ENCODE measurements at regions not wholly inside any gene's neighbourhood (a gene's known extent, or its start where the extent isn't known, plus 50 kb on each side); places are given as distances from the start of the nearest gene placed in this dataset.

DNA sequence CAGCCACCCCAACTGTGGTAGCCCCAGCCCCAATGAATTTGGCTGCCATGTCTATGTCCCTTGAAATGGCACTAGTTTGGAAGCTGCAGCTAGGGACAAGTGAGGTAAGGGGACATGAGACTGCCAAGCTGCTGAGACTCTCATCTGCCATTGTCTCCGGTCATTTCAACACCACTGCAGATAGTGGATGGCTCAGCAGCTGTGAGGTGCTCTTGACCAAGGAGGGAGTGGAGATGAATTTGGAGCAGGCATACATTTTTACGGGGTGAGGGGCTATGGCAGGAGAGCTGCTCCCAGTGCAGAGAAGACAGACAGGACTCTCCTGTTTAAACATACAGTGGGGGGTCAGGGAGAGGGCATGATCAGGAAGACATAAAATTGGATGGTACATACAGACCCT, 315.5 kb upstream of the CAMK1G start:
- no peak for DNase-seq (ENCODE audit: low read depth)

DNA sequence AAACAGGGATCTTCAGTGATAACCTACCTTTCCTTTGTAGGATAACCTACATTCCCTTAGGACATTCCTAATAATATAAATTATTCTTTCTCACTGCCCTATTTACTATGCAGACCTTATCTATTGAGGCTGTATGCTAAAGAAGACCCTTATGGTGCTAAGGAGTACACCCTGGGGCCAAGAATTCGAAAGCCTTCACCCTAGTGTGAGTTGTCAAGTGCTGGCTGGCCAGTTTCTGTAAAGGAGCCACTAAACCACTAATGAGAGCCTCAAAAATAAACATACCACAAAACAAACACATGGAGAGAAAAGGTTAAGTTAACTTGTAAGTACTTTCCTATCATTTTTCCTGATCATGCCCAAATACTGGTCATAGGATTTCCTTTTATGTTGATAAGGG, 315.0 kb upstream of the CAMK1G start:
- no peak for DNase-seq (ENCODE audit: low read depth)

DNA sequence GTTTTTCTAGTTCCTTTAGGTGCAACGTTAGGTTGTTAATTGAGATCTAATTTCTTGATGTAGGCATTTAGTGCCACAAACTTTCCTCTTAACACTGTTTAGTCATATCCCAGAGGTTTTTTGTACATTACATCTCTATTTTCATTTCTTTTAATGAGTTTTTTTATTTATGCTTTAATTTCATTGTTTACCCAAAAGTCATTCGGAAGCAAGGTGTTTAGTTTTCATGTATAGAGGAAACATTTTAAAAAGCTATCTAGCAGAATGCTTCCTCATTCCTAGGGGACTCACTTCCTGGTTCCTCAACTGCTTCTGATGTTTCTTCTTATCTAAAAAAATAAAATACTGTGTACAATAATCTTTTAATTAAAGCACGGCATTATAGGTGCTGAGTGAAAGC, 307.2 kb upstream of the CAMK1G start:
- no peak for DNase-seq (ENCODE audit: low read depth)

DNA sequence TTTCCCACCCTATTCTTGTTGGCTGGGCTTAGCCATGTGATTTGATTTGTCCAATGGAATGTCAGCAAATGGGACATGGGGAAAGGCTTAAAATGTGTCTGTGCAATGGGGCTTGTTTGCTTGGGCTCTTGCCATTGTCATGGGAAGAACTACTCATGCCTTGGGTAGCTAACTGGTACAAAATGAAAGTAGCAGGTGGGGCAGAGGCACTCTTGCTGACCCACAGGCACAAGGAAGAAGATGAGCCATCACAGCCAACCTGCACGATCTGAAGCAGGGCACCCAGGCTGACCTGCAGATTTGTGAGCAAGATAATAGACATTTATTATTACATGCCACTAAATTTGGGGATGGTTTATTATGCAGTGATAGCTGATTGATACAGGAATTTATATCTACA, 305.9 kb upstream of the CAMK1G start:
- no peak for DNase-seq (ENCODE audit: low read depth)

DNA sequence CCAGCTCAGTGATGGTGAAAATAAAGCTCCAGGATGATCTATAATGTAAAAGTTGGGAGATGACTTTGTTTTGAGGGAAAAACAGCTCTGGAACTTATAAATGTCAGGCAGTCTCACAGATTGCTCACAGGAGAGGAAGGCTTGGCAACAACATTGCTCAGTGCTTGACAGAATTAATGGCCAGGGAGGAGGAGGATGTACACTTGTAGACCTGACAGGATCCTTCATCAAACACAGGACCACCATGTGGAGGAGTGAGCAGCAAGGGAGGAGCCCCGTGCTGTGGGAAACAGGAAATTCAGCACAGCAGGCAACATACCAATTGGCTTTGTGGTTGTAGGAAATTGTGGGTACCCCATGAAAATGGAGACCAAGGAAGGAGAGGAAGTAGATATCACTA, 291.8 kb upstream of the CAMK1G start:
- DNase-seq (ENCODE audit: low read depth) = no peak

DNA sequence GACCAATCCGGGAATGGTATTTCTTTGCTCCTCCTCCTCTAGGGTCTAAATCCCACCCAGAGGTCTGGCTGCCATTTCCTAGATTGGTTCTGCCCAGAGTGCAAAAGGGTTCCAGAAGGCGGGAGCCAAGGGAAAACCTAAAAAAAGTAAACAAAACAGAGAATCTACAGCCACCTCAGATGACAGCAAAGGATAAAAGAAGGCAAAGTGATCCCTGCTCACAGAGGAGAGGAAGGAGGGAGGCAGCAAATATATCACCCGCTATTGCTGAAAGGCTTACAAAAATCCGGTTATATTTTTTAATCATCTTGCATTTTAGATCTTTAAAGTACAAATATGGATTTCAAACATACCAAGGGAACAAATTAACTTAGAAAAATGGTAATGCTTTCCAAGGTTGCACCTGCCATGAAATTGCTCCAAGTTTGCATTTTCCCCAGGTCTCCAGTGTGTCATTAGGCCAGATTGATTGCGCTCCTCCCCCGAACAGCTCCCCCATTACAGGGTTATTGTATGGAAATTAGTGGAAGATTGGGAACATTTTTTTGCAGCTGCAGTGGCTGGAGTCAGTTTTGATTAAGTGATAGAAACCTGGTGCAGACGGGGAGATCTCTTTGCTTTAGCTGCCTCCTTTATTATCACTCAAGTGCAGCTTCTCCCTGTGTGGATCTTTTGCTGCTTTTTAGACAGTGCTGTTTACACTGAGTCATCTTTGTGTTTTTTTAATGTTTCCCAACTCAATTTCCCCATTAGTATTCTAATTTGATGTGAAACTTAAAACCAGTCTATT, 280.5 kb upstream of the CAMK1G start:
- DNase-seq (ENCODE audit: low read depth) = no peak

DNA sequence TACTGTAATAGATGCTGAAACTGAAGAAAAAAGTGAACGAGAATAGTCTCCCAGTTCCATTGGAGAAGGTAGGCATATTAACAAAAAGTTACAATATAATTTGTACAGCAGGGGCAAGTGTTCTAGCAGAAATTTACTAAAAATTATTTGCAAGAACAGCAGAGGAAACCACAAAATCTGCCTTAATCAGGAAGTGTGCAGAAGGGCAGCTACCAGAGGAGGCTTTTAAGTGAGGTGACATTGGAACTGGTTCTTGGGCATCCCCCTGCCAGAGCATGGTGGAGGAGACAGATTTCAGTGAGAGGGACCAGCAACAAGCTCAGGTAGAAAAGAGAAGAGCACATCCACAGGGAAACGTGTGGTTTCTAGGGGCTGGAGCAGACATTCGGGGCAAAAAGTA, 279.3 kb upstream of the CAMK1G start:
- no peak for DNase-seq (ENCODE audit: low read depth)

DNA sequence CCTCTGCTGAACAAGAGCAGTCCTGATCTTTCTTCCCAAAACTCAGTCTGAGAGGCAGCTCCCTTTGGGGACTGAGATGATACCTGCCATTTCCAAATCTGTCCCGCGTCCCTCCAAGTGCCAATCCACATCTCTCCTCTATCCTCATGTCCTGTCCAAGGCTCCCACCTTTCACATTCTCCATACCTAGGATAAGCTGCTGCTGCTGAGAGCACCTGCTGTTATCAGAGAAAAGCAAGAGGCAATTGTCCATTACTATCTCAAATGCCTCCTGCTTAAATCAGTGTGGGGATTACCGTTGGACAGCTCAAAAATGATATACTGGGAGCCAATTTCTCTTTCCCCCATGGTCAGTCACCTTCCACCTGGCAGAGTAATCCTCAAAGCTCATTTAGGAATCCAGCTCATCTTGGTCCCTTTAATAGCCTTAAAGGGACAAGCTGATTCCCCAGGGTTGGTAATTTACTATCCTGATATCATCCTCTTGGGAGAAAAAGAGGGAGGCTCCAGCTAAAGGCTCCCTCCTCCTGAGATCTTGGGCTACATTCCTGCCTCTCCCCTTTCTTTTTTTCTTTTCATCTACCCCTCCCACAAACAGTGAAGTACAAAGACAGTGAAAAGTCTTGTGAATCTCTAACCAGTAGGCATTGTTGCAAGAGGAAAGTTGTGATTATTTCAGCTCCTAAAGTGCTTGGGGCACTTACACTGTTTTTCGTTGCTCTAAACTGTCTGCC, 278.1 kb upstream of the CAMK1G start:
- no peak for DNase-seq (ENCODE audit: low read depth)

DNA sequence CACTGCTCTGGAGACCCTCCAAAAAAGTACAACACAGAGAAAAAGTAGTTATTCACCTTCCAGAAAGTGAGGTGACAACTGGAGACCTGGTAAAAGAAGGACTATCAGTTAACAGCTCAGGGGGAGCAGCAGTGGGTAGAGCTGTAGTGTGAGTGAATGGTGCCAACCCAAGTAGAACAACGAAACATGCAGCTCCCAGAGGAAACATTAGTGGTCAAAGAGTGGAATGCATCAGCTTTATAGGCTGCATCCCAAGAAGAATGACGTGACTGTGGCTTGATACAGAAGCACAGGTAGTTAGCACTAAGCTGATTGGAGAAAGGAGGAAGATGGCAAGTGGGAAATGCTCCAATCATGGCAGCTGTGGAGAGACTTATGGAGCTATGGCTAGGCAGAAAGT, 275.7 kb upstream of the CAMK1G start:
- no peak for DNase-seq (ENCODE audit: low read depth)

DNA sequence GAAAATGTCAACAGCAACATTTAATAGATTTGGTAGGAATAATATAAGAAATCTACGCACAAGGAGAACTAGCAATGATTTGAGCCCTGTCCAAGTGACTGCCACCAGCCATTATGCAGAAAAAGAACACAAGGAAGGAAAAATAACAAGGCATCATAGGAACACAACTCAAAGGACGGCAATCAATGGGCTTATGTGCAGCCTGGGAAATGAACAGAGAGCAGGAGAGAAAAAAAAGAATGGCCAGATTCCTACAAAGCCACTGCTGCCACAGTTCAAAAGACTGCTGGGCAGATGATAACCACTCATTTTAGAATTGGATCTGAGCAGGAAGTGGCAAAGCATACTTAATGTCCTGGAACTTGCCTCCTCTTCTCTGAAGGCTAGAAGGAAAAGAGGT, 274.3 kb upstream of the CAMK1G start:
- DNase-seq (ENCODE audit: low read depth) = no peak

DNA sequence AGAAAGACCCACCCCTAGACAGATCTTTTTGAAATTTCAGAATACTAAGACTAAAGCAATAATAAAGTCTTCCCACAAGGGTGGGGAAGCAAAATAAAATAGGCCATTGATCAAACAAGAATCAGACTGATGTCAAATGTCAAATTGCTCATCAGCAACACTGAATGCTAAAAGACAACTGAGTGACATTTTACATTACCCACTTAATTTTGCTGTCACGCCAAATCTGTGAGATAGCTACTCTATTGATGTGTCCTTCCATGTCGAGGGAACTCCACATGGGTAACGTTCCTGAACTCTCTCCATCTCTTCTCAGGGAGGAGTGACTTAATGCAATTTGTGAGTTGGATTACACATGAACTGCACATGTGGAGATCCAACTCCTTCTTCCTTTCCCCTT, 271.7 kb upstream of the CAMK1G start:
- no peak for DNase-seq (ENCODE audit: low read depth)

DNA sequence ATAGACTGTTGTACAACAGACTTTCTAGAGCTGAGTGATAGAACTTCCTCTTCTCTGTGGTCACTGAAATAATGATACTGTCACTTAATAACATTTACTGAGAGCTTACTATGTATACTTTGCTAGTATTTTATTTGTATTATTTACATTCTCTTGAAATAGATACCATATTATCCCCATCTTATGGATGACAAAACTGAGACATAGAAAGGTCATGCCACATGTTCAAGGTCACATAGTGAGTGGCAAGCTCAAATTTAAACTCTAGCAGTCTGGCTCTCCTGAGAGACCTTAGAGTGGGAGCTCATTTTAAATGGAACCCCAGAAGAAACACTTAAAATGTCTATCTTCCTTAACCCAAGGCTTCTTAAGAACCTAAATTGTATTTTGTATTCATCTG, 266.6 kb upstream of the CAMK1G start:
- DNase-seq (ENCODE audit: low read depth) = no peak

DNA sequence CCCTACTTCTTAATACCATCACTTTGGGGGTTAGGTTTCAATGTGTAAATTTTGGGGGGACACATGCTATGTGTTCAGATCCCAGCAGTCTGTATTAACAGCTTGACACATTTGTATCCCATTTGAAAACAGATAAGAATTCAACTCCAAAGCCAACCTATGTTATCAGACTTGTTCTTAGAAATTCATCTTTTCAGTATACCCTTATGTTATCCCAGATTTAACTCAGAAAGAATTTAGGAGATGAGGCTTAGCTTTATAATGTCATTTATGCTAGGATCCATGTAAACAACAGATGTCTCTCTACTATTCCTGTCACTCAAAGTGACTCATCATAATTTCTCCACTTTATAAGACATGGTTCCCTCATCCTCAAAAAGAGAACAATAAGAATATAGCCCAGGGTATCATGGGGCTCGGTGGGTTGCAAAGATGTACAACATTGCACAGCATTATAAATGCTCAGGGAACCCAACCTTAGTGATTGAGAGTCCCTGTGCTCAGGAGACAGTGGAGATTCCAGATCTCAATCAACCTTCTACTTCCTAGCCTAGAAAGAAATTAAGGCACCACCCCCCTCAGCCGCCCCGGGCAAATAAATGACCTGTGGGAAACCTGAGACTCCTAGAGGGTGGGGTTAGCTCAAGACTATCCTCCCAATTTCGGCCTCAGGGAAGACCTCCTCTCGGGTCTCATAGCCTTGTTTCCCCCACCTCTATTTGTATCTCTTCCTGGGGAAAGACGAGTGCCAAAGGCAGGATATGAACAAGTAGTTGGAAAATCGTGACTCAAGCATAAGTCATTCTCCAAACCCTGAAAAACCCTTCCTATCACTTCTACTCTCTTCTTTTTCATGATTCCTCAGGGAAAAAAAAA, 265.1 kb upstream of the CAMK1G start:
- no peak for DNase-seq (ENCODE audit: low read depth)

DNA sequence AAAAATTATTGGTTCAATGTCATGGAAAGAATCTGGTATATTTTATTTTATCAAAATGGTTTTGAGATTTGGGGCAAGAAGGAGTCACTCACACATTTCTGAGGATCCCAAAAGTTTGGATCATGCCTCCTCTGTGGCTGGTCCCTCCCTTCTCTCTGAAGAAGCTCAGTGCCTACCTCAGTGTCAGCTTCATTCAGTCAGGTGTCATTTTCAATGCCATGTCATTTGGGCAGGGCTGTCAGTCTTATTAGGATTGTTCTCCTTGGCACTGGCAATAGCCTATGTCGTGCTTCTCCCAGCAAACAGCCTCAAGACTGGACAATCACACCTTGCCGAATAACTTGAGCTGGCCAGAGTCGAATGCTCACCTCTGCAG, 264.5 kb upstream of the CAMK1G start:
- no peak for DNase-seq (ENCODE audit: low read depth)

DNA sequence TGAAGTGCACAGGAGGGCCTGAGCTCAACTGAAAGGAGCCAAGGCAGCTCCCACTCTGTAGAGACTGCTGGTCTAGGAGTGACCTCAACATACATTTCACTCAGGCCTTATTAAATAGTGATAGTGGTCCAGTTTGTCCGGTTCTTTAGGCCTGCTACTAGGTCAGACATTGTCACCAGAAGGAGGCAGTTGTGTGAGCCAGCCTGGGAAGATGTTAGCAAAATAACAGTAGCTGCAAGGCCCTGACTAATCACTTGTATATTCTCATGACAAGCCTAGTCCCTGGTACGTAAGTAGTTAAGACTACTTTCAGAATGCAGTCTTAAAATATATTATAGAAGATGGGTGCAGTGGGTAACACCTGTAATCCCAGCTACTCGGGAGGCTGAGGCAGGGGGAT, 264.0 kb upstream of the CAMK1G start:
- DNase-seq (ENCODE audit: low read depth) = no peak

DNA sequence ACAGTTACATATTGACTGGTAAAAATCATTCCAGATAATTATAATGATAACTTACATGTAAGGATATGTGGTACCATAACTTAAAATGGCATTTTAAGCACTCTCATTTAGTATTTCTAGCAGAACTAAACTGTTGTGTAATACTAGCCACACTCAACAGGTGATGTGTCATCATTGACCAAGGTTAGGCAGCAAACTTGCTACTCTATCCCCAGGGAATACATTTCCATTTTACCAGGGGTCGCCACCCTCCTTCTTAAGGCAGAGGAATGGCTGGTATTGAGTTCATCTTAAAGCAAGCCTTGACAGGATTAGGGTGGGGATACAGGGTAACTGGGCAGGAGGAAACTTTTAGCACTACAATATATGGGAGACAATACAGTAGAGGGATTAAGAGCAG, 259.8 kb upstream of the CAMK1G start:
- DNase-seq (ENCODE audit: low read depth) = no peak

DNA sequence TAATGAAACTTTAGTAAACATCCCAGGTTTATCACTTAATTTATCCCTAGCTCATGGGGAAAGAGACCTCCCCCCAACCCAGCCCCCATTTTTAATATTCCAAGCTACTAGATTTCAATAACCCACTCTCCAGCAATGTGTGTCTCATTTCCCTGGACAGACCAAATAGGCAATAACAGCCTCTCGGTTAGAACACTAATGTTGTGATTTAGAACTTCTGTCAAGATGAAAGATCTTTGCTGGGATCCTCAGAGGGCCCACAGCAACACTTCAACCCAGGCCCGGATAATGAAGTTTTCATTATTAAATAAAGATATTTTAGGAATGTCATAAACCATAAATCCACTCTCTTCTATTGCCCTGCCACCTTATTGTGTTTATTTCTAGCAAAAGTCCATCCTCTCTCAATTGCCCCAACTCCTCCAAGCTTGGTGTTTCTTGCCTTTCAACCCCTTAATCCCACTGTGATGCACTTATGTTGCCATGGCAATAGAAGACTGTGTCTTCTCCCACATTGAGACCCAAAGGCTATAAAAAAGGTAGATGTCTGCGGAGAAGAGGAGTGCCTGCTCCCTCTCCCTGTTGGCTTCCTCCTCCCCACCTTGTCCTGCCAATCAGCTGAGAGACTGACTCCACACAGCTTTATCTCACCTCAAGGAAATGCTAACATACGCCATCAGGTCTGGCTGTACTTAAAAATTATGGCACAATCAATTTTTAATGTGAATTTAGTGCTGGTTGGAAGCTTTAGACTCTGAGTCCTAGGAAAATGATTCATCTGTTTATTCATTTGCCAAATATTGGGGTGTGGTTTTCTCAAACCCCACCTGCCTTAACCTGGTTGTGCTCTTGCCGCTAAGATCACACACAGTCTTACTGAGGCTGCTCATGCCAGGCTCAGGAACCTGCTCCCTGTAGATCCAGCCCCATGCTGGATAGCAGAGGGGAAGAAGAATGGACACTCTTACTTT, 258.3 kb upstream of the CAMK1G start:
- no peak for DNase-seq (ENCODE audit: low read depth)

DNA sequence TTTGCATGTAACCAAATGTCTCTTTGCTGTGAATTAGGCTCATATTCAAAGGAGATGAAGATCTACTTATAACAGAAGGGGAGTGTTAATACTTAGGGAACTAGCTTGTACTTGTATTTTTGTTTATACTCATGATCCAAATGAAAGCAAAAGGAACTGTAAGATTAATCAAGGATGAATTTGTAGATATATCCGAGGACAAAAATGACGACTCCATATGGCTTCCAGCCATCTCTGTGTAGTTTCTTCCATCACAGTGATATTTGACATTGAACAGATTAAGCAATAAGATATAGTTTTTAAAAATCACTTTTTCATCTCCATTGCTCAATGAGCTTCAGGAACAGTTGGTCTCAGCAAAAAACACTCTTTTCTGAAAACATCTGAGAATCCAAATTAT, 257.4 kb upstream of the CAMK1G start:
- DNase-seq (ENCODE audit: low read depth) = no peak

DNA sequence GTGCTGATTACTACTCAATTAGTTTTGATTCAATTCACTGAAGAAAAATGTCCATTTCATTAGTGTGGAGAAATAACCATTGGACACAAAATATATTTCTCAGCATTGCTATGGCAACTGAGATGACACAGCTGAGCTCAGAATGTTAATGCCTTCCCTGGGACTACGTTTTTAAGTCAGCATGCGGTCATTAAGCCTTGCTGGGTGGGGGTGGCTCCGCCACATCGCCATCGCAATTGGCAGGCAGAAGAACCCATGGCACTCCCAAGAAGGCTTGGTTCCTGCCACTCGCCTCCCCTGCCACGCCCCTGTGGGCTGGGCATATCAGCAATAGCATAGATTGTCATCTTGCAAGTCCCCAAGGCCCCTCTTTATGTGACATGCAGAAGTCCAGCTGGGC, 256.7 kb upstream of the CAMK1G start:
- no peak for DNase-seq (ENCODE audit: low read depth)

DNA sequence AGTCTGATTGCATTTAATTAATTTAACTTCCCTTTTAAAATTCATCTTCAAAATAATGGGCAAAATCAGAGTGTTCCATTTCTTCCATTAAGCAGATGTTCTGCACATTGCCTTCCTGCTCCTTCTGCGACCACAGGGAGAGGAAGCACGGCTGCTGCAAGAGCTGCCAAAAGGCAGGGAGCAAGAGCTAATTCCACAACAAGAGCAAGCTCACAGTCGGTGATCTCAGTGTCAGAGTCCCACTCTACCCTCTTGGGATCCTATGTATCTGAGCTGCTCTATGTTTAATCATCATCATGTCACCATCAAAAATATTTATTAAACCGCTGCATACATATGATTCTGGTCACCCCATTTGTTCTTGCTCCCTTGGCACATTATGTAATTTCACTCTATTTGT, 255.3 kb upstream of the CAMK1G start:
- no peak for DNase-seq (ENCODE audit: low read depth)

DNA sequence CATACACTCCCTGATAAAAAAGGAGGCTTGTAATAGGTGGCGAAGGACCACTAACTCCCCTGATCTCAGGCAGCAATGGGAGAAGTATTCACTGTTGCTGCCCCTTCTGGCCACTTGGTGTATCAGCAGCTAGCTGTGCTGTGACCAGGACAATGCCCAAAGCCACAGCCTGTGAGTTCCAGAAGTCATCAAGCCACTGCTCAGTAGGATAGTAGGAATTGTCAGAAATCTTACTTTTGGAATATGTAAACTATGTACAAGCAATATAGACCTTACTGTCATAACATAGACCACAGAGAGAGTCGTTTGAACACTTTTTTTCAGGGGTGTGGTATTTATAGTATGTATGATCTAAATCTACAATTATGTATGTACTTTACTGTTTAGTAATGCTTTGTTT, 248.3 kb upstream of the CAMK1G start:
- DNase-seq (ENCODE audit: low read depth) = no peak

DNA sequence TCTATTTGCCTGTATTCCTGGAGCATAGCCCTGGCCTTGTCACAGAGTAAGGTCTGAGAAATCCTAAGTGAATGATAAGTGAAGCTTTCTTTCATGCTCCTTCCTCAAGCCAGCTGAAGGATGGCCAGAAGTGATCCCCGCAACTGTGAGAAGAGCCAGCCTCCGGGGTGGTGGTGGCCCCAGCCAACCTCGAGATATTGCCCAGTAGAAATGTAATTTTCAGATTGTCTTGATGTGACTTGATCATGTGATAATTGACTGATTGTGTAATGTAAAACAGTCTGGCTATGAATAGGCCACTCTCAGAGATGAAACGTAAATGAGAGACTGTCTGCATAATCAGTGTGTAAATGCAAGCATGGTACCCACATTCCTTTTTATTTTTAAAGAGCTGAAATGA, 242.4 kb upstream of the CAMK1G start:
- DNase-seq (ENCODE audit: low read depth) = no peak
